ENCODE measurements at regions not wholly inside any gene's neighbourhood (a gene's known extent, or its start where the extent isn't known, plus 50 kb on each side); places are given as distances from the start of the nearest gene placed in this dataset.

- no peaks in the 10 kb centered on the region for H3K36me3 Mint-ChIP-seq (ENCODE audit: low read depth, unreplicated experiment)
- no peak for DNase-seq (ENCODE audit: low spot score)
Observed at GRCh38 chr4:134425756-134426155, 224.2 kb upstream of the PABPC4L start.

GRCh38 chr4:134422776-134423175 lies 221.2 kb upstream of the PABPC4L start:
- no peaks in the 10 kb centered on the region for H3K9me3 Mint-ChIP-seq (ENCODE audit: unreplicated experiment)
- H3K4me1 Mint-ChIP-seq (ENCODE audit: unreplicated experiment) = peaks cover 2% of the 10 kb centered on the region
- H3K27ac Mint-ChIP-seq (ENCODE audit: unreplicated experiment) = no peak overlapping the region
- no peak for DNase-seq (ENCODE audit: low spot score)
- no peaks in the 10 kb centered on the region for H3K36me3 Mint-ChIP-seq (ENCODE audit: low read depth, unreplicated experiment)
- TF ChIP-seq CTCF (IDR thresholded peaks at IDR 0.05; ENCODE audit: unreplicated experiment) = no peak
- no peak overlapping the region for H3K4me3 Mint-ChIP-seq (ENCODE audit: unreplicated experiment)
- H3K27me3 Mint-ChIP-seq (ENCODE audit: unreplicated experiment) = no peaks in the 10 kb centered on the region

More at GRCh38 chr4:134425756-134426155, 224.2 kb upstream of the PABPC4L start:
- Mint-ChIP-seq H3K9me3 (ENCODE audit: unreplicated experiment) (no peaks in the 10 kb centered on the region), H3K4me3 (ENCODE audit: unreplicated experiment) (no peak overlapping the region), H3K4me1 (ENCODE audit: unreplicated experiment) (peaks cover 2% of the 10 kb centered on the region), H3K27ac (ENCODE audit: unreplicated experiment) (no peak overlapping the region), H3K27me3 (ENCODE audit: unreplicated experiment) (no peaks in the 10 kb centered on the region)
- no peak for TF ChIP-seq CTCF (IDR thresholded peaks at IDR 0.05; ENCODE audit: unreplicated experiment)

GRCh38 chr4:134421734-134422133 lies 220.1 kb upstream of the PABPC4L start:
- no peak for DNase-seq (ENCODE audit: low spot score)
- Mint-ChIP-seq H3K27ac (ENCODE audit: unreplicated experiment) (no peak overlapping the region), H3K4me1 (ENCODE audit: unreplicated experiment) (peaks cover 2% of the 10 kb centered on the region), H3K4me3 (ENCODE audit: unreplicated experiment) (no peak overlapping the region), H3K27me3 (ENCODE audit: unreplicated experiment) (no peaks in the 10 kb centered on the region), H3K9me3 (ENCODE audit: unreplicated experiment) (no peaks in the 10 kb centered on the region), H3K36me3 (ENCODE audit: low read depth, unreplicated experiment) (no peaks in the 10 kb centered on the region)
- TF ChIP-seq CTCF (IDR thresholded peaks at IDR 0.05; ENCODE audit: unreplicated experiment) = no peak

- H3K9me3 Mint-ChIP-seq (ENCODE audit: unreplicated experiment) = no peaks in the 10 kb centered on the region
- no peaks in the 10 kb centered on the region for H3K27me3 Mint-ChIP-seq (ENCODE audit: unreplicated experiment)
- no peak overlapping the region for H3K27ac Mint-ChIP-seq (ENCODE audit: unreplicated experiment)
- TF ChIP-seq CTCF (IDR thresholded peaks at IDR 0.05; ENCODE audit: unreplicated experiment) = no peak
- H3K36me3 Mint-ChIP-seq (ENCODE audit: low read depth, unreplicated experiment) = no peaks in the 10 kb centered on the region
- H3K4me3 Mint-ChIP-seq (ENCODE audit: unreplicated experiment) = no peak overlapping the region
- DNase-seq (ENCODE audit: low spot score) = no peak
- H3K4me1 Mint-ChIP-seq (ENCODE audit: unreplicated experiment) = no peaks in the 10 kb centered on the region
Observed at GRCh38 chr4:134408897-134409296, 207.3 kb upstream of the PABPC4L start.

- H3K27me3 Mint-ChIP-seq (ENCODE audit: unreplicated experiment) = peaks cover 2% of the 10 kb centered on the region
- no peaks in the 10 kb centered on the region for H3K9me3 Mint-ChIP-seq (ENCODE audit: unreplicated experiment)
- no peak overlapping the region for H3K27ac Mint-ChIP-seq (ENCODE audit: unreplicated experiment)
- no peaks in the 10 kb centered on the region for H3K4me1 Mint-ChIP-seq (ENCODE audit: unreplicated experiment)
- no peak overlapping the region for H3K4me3 Mint-ChIP-seq (ENCODE audit: unreplicated experiment)
- no peaks in the 10 kb centered on the region for H3K36me3 Mint-ChIP-seq (ENCODE audit: low read depth, unreplicated experiment)
- DNase-seq (ENCODE audit: low spot score) = no peak
- TF ChIP-seq CTCF (IDR thresholded peaks at IDR 0.05; ENCODE audit: unreplicated experiment) = no peak
Observed at GRCh38 chr4:134401798-134402197, 200.2 kb upstream of the PABPC4L start.

Data from endothelial cell (in vitro differentiated cells).